ENCODE measurements at regions not wholly inside any gene's neighbourhood (a gene's known extent, or its start where the extent isn't known, plus 50 kb on each side); places are given as distances from the start of the nearest gene placed in this dataset.

DNA sequence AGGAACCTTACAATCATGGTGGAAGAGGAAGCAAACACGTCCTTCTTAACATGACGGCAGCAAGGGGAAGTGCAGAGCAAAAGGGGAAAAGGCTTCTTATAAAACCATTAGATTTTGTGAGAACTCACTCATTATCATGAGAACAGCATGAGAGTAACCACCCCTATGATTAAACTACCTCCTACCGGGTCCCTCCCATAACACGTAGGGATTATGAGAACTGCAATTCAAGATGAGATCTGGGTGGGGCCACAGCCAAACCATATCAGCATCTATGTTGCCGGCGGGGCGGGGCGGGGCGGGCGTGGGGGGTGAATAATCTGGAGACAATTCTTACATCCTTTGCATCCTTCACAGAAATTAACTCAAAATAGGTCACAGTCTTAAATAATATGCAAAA is 58.8 kb upstream of the GFPT2 start:
- H3K9ac ChIP-seq (ENCODE audit: insufficient read depth in 1 of 2, low read depth in 2 of 2, low read length in 2 of 2), result no peak overlapping the region
- no peaks in the 10 kb centered on the region for H3K9me3 ChIP-seq (replicated peaks; ENCODE audit: control insufficient read depth, insufficient read depth, low read depth, low read length)
- 2% methylated on average over 8 of the region's 10 CpGs for WGBS (ENCODE audit: insufficient coverage, low coverage, missing lambda C conversion rate)
- TF ChIP-seq RFX5 (IDR thresholded peaks at IDR 0.05; ENCODE audit: low read depth, low read length) (no peak), ZNF699 (CRISPR knock-in tag; IDR thresholded peaks at IDR 0.05; ENCODE audit: insufficient replicate concordance) (no peak), CREB5 (CRISPR knock-in tag; IDR thresholded peaks at IDR 0.05) (no peak), CBX5 (IDR thresholded peaks at IDR 0.05; ENCODE audit: borderline replicate concordance, low read depth) (no peak), HMBOX1 (IDR thresholded peaks at IDR 0.05) (no peak), SRSF3 (IDR thresholded peaks at IDR 0.05; ENCODE audit: insufficient read depth, low read length) (no peak), MXD1 (CRISPR knock-in tag; IDR thresholded peaks at IDR 0.05; ENCODE audit: borderline replicate concordance, poor library complexity, severe bottlenecking) (no peak)
- CTCF ChIA-PET (ENCODE audit: low intra/inter-chr PET ratio), result no interaction called here
- H3K36me3 ChIP-seq (ENCODE audit: control insufficient read depth, insufficient read depth, low read length), result no peaks in the 10 kb centered on the region
- FAIRE-seq (no peak), DNase-seq (ENCODE audit: extremely low read depth in 1 of 4, low spot score in 3 of 4) (no peak), ATAC-seq (no peak)
- BruUV-seq (replicated peaks), result no TSS peak
- H2AFZ ChIP-seq (ENCODE audit: low read depth, low read length), result no peak overlapping the region
- intact Hi-C loops (cut with micrococcal nuclease) (no loop called here), in situ Hi-C loops (cut with MboI) (no loop called here)
- H3K4me2 ChIP-seq (ENCODE audit: insufficient read depth, low read length), result no peak overlapping the region
- no peaks in the 10 kb centered on the region for H4K20me1 ChIP-seq (replicated peaks; ENCODE audit: control insufficient read depth, insufficient read depth, low read length)
- H3K27ac ChIP-seq (ENCODE audit: extremely low read depth, low read depth, low read length), result no peak overlapping the region
- H3K79me2 ChIP-seq (ENCODE audit: control insufficient read depth, insufficient read depth, low read length), result no peaks in the 10 kb centered on the region
- H3K4me1 ChIP-seq (replicated peaks in 1 of 2; ENCODE audit: control insufficient read depth in 2 of 2, insufficient read depth in 2 of 2, low read length in 2 of 2), result no peaks in the 10 kb centered on the region; a peak in 1 of 5 replicates
- H3K27me3 ChIP-seq (ENCODE audit: control insufficient read depth in 2 of 2, insufficient read depth in 2 of 2, low read length in 2 of 2), result peaks cover 7 to 13% of the 10 kb centered on the region in 2 experiments; a peak in 4 of 5 replicates
- no peaks in the 10 kb centered on the region for H3K9me1 ChIP-seq (ENCODE audit: control insufficient read depth, insufficient read depth, low read length)
- no peak overlapping the region for H3K4me3 ChIP-seq
- POLR2A ChIA-PET, result no interaction called here
